ENCODE measurements at regions not wholly inside any gene's neighbourhood (a gene's known extent, or its start where the extent isn't known, plus 50 kb on each side); places are given as distances from the start of the nearest gene placed in this dataset.

- no peak for TF ChIP-seq POLR2A (IDR thresholded peaks at IDR 0.05)
- no peak for TF ChIP-seq CTCF (IDR thresholded peaks at IDR 0.05)
These were observed 120.9 kb upstream of the ATP2B1 start for GRCh38 chr12:89829434-89829975.

Data from sigmoid colon (tissue), 3 donors.